ENCODE measurements at regions not wholly inside any gene's neighbourhood (a gene's known extent, or its start where the extent isn't known, plus 50 kb on each side); places are given as distances from the start of the nearest gene placed in this dataset.

DNA sequence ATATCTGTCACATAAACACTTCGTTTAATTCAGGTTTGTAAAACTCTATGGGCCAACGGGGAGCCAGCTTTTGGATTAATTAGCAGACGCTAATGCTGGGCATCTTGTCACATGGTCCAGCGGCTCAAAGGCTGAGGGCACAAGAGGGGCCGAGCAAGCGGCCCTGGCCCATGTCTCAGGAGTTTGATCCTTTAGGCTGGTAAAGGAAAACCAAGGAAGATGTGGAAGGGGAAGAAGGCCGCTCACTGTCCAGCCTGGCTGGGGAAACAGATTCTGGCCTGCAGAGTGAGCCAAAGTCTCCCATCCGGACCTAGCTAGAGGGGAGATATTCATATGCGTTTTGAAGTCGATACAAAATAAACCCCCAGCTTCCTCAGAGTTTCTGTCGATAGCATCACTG, 248.6 kb upstream of the SIX2 start:
- no peak for TF ChIP-seq POLR2A (IDR thresholded peaks at IDR 0.05; ENCODE audit: low read length)
- no peak for TF ChIP-seq TP53 (CRISPR knock-in tag; IDR thresholded peaks at IDR 0.05)
- TF ChIP-seq, protein P1, sequence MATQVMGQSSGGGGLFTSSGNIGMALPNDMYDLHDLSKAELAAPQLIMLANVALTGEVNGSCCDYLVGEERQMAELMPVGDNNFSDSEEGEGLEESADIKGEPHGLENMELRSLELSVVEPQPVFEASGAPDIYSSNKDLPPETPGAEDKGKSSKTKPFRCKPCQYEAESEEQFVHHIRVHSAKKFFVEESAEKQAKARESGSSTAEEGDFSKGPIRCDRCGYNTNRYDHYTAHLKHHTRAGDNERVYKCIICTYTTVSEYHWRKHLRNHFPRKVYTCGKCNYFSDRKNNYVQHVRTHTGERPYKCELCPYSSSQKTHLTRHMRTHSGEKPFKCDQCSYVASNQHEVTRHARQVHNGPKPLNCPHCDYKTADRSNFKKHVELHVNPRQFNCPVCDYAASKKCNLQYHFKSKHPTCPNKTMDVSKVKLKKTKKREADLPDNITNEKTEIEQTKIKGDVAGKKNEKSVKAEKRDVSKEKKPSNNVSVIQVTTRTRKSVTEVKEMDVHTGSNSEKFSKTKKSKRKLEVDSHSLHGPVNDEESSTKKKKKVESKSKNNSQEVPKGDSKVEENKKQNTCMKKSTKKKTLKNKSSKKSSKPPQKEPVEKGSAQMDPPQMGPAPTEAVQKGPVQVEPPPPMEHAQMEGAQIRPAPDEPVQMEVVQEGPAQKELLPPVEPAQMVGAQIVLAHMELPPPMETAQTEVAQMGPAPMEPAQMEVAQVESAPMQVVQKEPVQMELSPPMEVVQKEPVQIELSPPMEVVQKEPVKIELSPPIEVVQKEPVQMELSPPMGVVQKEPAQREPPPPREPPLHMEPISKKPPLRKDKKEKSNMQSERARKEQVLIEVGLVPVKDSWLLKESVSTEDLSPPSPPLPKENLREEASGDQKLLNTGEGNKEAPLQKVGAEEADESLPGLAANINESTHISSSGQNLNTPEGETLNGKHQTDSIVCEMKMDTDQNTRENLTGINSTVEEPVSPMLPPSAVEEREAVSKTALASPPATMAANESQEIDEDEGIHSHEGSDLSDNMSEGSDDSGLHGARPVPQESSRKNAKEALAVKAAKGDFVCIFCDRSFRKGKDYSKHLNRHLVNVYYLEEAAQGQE (IDR thresholded peaks at IDR 0.05) = no peak
- TF ChIP-seq, protein P2, sequence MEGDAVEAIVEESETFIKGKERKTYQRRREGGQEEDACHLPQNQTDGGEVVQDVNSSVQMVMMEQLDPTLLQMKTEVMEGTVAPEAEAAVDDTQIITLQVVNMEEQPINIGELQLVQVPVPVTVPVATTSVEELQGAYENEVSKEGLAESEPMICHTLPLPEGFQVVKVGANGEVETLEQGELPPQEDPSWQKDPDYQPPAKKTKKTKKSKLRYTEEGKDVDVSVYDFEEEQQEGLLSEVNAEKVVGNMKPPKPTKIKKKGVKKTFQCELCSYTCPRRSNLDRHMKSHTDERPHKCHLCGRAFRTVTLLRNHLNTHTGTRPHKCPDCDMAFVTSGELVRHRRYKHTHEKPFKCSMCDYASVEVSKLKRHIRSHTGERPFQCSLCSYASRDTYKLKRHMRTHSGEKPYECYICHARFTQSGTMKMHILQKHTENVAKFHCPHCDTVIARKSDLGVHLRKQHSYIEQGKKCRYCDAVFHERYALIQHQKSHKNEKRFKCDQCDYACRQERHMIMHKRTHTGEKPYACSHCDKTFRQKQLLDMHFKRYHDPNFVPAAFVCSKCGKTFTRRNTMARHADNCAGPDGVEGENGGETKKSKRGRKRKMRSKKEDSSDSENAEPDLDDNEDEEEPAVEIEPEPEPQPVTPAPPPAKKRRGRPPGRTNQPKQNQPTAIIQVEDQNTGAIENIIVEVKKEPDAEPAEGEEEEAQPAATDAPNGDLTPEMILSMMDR (IDR thresholded peaks at IDR 0.05) = no peak
- no peak for TF ChIP-seq JUN (IDR thresholded peaks at IDR 0.05)
- no peak for TF ChIP-seq EP300 (IDR thresholded peaks at IDR 0.05)
- TF ChIP-seq, protein P3, sequence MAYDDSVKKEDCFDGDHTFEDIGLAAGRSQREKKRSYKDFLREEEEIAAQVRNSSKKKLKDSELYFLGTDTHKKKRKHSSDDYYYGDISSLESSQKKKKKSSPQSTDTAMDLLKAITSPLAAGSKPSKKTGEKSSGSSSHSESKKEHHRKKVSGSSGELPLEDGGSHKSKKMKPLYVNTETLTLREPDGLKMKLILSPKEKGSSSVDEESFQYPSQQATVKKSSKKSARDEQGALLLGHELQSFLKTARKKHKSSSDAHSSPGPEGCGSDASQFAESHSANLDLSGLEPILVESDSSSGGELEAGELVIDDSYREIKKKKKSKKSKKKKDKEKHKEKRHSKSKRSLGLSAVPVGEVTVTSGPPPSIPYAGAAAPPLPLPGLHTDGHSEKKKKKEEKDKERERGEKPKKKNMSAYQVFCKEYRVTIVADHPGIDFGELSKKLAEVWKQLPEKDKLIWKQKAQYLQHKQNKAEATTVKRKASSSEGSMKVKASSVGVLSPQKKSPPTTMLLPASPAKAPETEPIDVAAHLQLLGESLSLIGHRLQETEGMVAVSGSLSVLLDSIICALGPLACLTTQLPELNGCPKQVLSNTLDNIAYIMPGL (CRISPR knock-in tag; IDR thresholded peaks at IDR 0.05; ENCODE audit: borderline replicate concordance) = no peak
- TF ChIP-seq, protein P4, sequence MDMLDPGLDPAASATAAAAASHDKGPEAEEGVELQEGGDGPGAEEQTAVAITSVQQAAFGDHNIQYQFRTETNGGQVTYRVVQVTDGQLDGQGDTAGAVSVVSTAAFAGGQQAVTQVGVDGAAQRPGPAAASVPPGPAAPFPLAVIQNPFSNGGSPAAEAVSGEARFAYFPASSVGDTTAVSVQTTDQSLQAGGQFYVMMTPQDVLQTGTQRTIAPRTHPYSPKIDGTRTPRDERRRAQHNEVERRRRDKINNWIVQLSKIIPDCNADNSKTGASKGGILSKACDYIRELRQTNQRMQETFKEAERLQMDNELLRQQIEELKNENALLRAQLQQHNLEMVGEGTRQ (IDR thresholded peaks at IDR 0.05) = no peak
- TF ChIP-seq RCOR1 (IDR thresholded peaks at IDR 0.05; ENCODE audit: low read depth, low read length) = no peak
- TF ChIP-seq BHLHE40 (IDR thresholded peaks at IDR 0.05; ENCODE audit: low read depth, low read length) = no peak
- TF ChIP-seq HOXA7 (CRISPR knock-in tag; IDR thresholded peaks at IDR 0.05) = no peak
- TF ChIP-seq PHF8 (IDR thresholded peaks at IDR 0.05; ENCODE audit: borderline replicate concordance, low read depth) = no peak
- no peak for TF ChIP-seq SREBF2 (IDR thresholded peaks at IDR 0.05)

All from A549 (cell line).